ENCODE measurements at regions not wholly inside any gene's neighbourhood (a gene's known extent, or its start where the extent isn't known, plus 50 kb on each side); places are given as distances from the start of the nearest gene placed in this dataset.

DNA sequence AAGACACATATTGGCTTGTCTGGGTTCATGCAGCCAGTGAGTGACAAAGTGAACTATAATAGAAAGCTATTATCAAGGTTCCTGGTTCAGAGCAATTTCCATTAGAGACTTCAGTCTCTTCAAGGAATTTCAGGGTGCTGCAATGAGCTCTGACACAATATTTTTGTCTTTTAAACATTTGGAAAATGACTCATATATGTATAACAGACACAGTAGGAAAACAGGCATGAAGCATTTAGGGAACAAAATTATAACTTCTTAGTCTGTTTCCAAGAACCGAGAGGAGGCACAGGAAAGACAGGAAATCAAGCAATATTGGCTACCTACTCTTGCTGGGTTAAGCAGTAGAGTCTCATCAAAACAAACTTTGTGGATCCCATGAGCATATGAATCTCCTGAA, 170.4 kb downstream of the PTPRC start:
- no peak for DNase-seq
- H3K9ac ChIP-seq (ENCODE audit: low read length in 3 of 3), result no peak overlapping the region
- H3K4me1 ChIP-seq (ENCODE audit: control insufficient read depth in 2 of 3, insufficient read depth in 2 of 3, low read depth in 1 of 3, low read length in 3 of 3), result no peaks in the 10 kb centered on the region
- peaks cover 0 to 8% (median 0%) of the 10 kb centered on the region in 3 donors for H3K9me3 ChIP-seq (ENCODE audit: control insufficient read depth in 2 of 3, insufficient read depth in 1 of 3, low read length in 3 of 3)
- intact Hi-C loops (cut with DNase I), result no loop called here
- H3K27me3 ChIP-seq (ENCODE audit: control insufficient read depth, insufficient read depth, low read length), result no peaks in the 10 kb centered on the region
- no peak overlapping the region for H3K27ac ChIP-seq (ENCODE audit: low read depth in 2 of 2, low read length in 2 of 2)
- H3K4me3 ChIP-seq (ENCODE audit: low read length in 3 of 3), result no peak overlapping the region
- TF ChIP-seq, protein P1, sequence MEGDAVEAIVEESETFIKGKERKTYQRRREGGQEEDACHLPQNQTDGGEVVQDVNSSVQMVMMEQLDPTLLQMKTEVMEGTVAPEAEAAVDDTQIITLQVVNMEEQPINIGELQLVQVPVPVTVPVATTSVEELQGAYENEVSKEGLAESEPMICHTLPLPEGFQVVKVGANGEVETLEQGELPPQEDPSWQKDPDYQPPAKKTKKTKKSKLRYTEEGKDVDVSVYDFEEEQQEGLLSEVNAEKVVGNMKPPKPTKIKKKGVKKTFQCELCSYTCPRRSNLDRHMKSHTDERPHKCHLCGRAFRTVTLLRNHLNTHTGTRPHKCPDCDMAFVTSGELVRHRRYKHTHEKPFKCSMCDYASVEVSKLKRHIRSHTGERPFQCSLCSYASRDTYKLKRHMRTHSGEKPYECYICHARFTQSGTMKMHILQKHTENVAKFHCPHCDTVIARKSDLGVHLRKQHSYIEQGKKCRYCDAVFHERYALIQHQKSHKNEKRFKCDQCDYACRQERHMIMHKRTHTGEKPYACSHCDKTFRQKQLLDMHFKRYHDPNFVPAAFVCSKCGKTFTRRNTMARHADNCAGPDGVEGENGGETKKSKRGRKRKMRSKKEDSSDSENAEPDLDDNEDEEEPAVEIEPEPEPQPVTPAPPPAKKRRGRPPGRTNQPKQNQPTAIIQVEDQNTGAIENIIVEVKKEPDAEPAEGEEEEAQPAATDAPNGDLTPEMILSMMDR (IDR thresholded peaks at IDR 0.05; ENCODE audit: borderline replicate concordance, extremely low read depth, insufficient read depth), result no peak
- FAIRE-seq, result no peak
- no peaks in the 10 kb centered on the region for H3K36me3 ChIP-seq (ENCODE audit: control insufficient read depth in 2 of 3, insufficient read depth in 3 of 3, low read length in 3 of 3)

GRCh38 chr1:198811449-198811848, 172.6 kb downstream of the PTPRC start:
- DNase-seq, result peak in 2 of 5 donors; percentile 12 to 22
- Histone ChIP-seq H3K9ac (ENCODE audit: low read length in 3 of 3) (no peak overlapping the region), H3K27me3 (ENCODE audit: control insufficient read depth, insufficient read depth, low read length) (no peaks in the 10 kb centered on the region), H3K36me3 (ENCODE audit: control insufficient read depth in 2 of 3, insufficient read depth in 3 of 3, low read length in 3 of 3) (no peaks in the 10 kb centered on the region), H3K27ac (ENCODE audit: low read depth in 2 of 2, low read length in 2 of 2) (no peak overlapping the region), H3K4me1 (ENCODE audit: control insufficient read depth in 2 of 3, insufficient read depth in 2 of 3, low read depth in 1 of 3, low read length in 3 of 3) (no peaks in the 10 kb centered on the region), H3K9me3 (ENCODE audit: control insufficient read depth in 2 of 3, insufficient read depth in 1 of 3, low read length in 3 of 3) (peaks cover 0 to 8% (median 0%) of the 10 kb centered on the region in 3 donors), H3K4me3 (ENCODE audit: low read length in 3 of 3) (no peak overlapping the region)
- TF ChIP-seq, protein P1 (IDR thresholded peaks at IDR 0.05; ENCODE audit: borderline replicate concordance, extremely low read depth, insufficient read depth), result no peak
- intact Hi-C loops (cut with DNase I), result no loop called here
- no peak for FAIRE-seq

GRCh38 chr1:198823626-198824025, 184.8 kb downstream of the PTPRC start:
- no peaks in the 10 kb centered on the region for H3K9me3 ChIP-seq (ENCODE audit: control insufficient read depth in 2 of 3, insufficient read depth in 1 of 3, low read length in 3 of 3)
- no peak for FAIRE-seq
- intact Hi-C loops (cut with DNase I), result no loop called here

More at GRCh38 chr1:198823626-198824025, 184.8 kb downstream of the PTPRC start:
- H3K27me3 ChIP-seq (ENCODE audit: control insufficient read depth, insufficient read depth, low read length), result no peaks in the 10 kb centered on the region
- H3K4me3 ChIP-seq (ENCODE audit: low read length in 3 of 3), result no peak overlapping the region
- TF ChIP-seq, protein P1 (IDR thresholded peaks at IDR 0.05; ENCODE audit: borderline replicate concordance, extremely low read depth, insufficient read depth), result no peak
- H3K4me1 ChIP-seq (ENCODE audit: control insufficient read depth in 2 of 3, insufficient read depth in 2 of 3, low read depth in 1 of 3, low read length in 3 of 3), result no peaks in the 10 kb centered on the region
- no peak overlapping the region for H3K27ac ChIP-seq (ENCODE audit: low read depth in 2 of 2, low read length in 2 of 2)
- H3K36me3 ChIP-seq (ENCODE audit: control insufficient read depth in 2 of 3, insufficient read depth in 3 of 3, low read length in 3 of 3), result no peaks in the 10 kb centered on the region
- no peak overlapping the region for H3K9ac ChIP-seq (ENCODE audit: low read length in 3 of 3)
- no peak for DNase-seq

Data from kidney (tissue), 13 donors.